HG03521 (cell line): ENCODE measurements at regions not wholly inside any gene's neighbourhood (a gene's known extent, or its start where the extent isn't known, plus 50 kb on each side); places are given as distances from the start of the nearest gene placed in this dataset.
"Not testable (repeated sequence)": the region's sequence is repeated elsewhere in the genome, so short reads cannot be mapped to it uniquely, and the experiment has no call there.

Experiments
- ATAC-seq: cut with Tn5 transposase; IDR thresholded peaks from one replicate; pipeline ENCODE4 v1.9.1; 2021; ENCODE audit warnings: mild to moderate bottlenecking, moderate library complexity; ENCODE audit not compliant: unreplicated experiment

DNA sequence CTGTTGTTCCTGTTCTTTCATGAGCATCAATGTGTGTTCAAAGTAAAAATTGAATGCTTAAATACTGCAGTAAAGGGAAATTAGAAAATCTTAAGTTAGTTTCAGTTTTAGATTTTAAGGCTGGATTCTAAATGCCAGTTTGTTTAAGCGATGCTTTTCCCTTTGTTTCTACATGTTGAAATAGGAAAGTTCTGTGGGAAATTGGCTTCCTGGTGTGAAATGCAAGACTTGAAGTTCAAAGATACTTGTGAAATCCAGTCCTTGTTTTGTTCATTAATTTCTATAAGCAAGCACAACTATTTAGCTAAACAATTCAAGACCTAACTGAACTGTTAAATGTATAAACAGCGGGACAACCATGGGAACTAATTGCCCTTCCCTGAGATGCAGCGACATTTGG, 149.1 kb downstream of the LYPLAL1 start:
- no peak for ATAC-seq

DNA sequence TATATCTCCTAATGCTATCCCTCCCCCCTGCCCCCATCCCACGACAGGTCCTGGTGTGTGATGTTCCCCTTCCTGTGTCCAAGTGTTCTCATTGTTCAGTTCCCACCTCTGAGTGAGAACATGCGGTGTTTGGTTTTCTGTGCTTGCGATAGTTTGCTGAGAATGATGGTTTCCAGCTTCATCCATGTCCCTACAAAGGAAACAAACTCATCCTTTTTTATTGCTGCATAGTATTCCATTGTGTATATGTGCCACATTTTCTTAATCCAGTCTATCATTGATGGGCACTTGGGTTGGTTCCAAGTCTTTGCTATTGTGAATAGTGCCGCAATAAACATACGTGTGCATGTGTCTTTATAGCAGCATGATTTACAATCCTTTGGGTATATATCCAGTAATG, 146.9 kb downstream of the LYPLAL1 start:
- not testable (repeated sequence) for ATAC-seq

DNA sequence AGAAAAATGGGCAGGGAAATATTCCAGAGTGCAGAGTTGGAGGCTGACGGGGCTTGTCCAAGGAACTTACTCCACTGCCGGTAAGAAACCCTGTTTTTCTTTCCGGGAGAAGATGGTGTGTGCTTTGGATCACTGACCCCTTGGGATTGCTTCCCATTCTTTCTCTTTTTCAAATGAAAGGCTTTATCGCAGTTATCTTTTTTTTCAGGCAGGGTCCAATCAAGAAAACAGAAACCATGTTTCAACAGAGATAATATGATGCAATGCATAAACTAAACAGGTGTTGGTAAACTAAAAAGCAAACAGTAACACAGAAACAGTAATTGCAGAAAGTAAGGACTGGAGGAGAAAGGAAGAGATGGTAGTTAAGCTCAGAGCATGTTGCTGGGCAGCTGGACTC, 145.1 kb downstream of the LYPLAL1 start:
- no peak for ATAC-seq

DNA sequence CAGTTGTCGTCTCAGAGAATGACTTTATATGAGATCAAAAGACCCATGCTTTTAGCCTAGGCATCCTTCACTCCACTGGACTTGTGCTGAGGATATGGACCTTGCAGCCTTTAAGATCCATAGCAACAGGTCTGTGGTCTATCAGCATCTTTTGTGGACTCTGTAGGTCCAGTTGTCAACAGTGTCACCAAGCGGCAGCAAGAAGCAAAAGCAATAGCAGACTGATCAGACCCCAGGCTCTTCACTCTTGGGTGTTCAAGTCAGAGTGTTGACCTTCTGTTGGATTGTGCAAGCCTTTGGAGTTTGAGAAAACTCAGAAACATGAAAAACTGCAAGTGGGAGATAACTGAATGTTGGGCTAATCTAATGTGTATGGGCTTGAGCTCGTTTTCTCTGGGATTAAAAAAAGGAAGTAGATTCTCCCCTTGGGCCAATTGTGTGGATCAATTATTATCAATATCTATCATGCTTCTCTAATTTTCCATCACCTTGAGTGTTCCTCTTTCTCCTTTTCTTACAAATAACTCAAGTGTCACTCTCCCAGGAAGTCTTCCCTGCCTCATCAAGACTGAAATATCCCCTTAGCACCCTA, 144.2 kb downstream of the LYPLAL1 start:
- ATAC-seq = no peak

DNA sequence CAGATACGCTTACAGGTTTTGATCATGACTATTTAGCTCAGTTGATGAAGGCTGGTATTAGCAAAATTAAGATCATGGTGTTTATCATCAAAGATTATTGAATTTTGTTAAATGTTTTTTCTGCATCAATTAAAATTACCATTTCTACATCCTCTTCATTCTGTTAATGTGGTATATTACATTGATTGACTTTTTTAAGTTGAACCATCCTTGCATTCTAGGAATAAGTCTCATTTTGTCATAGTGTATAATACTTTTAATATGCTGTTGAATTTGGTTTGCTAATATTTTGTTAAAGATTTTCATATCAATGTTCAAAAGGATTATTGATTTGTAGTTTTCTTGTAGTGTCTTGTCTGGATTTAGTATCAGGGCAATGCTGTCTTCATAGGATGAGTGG, 142.4 kb downstream of the LYPLAL1 start:
- ATAC-seq = no peak

GRCh38 chr1:219313961-219314360, 140.3 kb downstream of the LYPLAL1 start:
- ATAC-seq = no peak

- ATAC-seq = no peak
These were observed 139.3 kb downstream of the LYPLAL1 start for GRCh38 chr1:219312967-219313366.

DNA sequence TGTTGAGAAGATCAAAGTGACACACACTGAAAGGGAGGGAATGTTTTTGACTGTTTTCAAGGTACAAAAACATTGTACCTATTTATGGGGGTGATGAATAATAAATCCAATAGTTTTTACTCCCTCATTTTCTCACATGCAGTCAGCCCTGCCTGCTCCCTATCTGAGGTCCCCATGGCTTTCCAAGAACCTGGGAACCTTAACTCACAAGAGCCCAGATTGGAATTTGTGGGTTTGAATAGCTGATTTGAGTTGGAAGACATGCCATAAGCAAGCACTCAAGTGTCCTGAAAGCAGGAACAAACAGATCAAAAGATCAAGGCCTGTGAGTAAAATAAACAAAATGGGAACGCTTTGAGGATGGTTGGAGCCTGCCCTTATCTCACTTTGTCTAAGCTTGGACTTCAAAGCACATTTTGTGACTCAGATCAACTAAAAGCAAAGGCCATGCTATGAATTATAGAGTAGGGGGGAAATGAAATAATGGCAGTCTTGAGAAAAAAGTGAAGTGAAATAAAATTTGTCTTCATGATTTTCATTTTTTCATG, 136.6 kb downstream of the LYPLAL1 start:
- ATAC-seq = no peak

GRCh38 chr1:219308367-219308766, 134.7 kb downstream of the LYPLAL1 start:
- no peak for ATAC-seq

DNA sequence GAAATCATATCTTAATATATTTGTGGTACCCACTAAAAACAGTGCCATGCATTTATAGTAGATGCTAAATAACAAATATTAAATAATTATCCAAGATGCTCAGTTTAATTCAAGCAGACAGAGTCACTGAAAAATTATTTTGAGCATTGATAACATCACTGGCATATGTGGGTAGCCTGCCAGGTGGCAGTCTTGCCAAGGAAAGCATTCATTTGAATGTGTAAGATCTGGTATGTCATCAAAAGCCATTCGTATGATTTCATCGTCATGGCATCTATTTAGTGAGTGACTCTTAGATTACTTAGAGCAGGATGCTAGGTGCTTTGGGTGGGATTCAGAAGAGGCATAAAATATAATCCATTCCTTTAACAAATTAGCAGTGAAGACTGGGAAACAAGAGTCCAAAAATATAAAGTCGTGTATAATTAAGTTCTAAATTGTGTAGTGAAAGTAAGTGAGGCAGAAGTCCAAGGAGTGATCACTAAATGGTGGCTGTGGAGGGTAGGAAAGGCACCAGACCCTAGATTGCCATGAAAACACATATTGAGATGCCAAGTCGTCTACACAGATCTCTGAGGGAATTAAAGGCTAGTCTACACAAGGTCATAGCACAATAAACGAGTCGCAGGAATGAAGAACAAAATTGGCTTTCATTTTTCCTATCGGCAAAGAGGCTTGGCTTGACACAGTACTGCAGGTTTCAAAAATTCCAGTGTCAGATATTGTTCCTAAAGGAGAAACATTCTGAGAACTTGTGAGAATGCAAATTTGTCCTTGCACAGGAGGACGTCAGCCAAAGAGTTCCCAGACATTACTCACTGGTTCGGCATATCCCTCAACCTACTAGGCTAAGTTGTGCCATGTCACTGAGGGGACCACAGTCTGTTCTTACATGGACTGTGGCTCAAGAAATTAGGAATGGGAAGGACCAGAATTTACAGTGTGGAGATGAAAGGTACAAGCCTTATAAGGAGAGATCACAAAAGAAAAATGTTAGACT, 130.8 kb downstream of the LYPLAL1 start:
- ATAC-seq = no peak

DNA sequence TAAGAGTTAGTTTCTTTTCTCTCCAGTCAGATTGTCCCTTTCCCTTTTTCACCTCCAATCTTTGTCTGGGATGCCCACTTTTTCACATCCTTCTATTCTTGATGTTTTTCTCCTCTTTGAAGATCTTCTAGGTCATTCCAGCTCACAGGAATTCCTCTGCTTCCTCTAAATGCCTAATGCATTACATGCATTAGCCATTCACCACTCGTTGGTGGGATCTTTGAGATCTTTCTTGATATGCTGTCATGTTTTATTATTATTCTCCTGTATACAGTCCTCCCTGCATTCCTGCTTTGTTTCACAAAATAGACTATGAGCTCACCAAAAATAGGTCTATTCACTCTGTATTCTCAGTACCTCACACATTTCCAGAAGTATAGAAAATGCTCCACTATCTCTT, 129.0 kb downstream of the LYPLAL1 start:
- no peak for ATAC-seq

DNA sequence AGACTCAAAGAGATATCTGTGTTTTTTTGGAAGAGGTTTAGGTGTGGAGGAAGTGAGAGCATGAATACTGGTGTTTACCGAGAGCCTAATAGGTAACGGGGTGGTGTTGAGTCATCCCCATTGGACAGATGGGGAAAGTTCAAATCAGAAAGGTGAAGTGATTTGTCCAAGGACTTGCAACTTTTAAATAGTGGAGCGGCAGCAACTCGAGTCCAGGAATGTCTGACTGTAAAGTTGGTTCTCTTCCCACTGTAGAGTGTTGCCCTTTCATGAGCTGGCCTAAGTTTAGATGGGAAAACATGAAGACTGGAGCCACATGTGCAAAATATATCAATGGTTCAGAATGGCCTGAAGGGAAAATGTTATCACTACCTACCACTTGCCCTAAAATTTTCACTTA, 125.7 kb downstream of the LYPLAL1 start:
- no peak for ATAC-seq

DNA sequence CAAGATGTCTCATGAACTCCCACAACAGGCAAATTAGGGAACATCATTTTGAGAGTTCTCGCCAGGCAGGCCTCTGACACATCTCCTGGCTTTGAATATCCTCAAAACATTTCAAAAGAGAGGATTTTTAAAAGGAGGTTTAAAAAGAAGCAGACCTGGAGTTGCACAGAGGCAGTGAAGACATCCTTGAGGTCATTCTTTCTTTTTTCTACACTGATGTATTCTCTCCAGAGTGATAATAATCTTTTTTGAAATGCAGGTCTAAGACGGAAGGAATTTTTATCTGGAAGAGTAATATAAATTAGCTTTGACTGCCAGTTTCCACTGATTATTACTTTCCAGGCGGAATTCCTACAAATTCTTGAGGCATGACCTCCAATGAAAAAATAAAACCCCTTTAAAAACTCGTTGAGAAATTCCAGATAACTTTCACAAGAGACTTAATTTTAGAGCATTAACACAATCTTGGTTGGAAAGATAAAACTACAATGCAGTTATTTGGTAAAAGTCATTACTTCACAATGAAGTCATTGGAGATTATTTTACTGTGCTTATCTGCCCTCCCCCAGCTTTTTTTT, 125.0 kb downstream of the LYPLAL1 start:
- no peak for ATAC-seq

- ATAC-seq = no peak
These were observed 123.0 kb downstream of the LYPLAL1 start for GRCh38 chr1:219296430-219297355.

DNA sequence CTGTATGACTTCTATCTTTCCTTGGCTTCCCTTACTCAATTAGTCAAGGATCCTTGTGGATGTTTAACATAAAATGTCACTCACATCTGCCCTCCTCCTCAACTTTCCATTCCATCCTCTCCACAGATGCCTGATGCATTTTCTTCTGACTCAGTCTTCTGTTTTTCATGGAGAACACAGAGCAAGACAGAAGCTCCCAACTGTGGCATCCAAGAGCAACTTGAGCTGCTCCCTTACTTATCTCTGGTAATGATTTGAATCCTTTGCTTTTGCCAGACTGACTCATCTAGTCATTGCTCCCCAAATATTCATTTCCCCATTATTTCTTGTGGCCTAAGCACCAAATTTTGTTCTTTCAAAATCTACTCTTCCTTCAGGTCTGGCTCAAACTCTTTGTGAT, 120.6 kb downstream of the LYPLAL1 start:
- no peak for ATAC-seq

DNA sequence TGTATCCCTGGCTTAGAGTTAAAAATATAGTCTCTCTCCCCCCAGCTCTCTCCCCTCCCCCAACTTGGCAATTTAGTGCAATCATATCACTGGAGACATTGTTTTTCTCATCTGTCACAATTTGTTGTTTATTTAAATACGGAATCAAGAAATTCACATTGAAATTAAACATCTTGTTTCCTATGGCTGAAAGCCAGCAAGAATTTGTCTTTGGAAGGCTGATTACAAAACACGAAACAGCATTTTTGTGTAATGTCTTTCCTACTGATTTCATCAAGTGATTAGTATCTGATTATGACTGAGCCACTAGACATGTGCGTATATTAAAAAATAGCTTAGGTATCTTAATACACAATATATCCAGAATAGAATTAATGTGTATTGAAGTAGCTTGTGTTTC, 119.7 kb downstream of the LYPLAL1 start:
- no peak for ATAC-seq

DNA sequence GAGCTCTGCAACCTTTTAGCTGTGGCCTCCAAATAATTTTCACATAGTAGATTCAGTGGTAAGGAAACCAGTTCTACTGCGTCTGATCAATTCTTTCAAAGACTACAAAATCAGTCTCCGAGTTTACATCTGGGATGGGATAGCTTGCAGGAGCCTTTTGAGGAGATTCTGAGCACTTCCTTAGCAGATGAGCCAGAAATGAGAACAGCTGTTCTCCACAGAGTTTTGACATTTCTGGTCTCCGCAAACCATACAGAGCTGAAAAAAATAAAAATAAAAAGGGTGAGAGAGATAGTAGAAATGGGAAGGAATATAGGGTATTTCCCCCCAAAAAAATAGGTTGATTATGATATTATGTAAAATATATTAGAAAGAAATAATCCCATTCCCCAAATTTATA, 119.3 kb downstream of the LYPLAL1 start:
- ATAC-seq = no peak

- no peak for ATAC-seq
These were observed 118.7 kb downstream of the LYPLAL1 start for GRCh38 chr1:219292341-219292740.

- no peak for ATAC-seq
These were observed 115.5 kb downstream of the LYPLAL1 start for GRCh38 chr1:219289171-219289570.

GRCh38 chr1:219283541-219283940, 109.9 kb downstream of the LYPLAL1 start:
- ATAC-seq = no peak

- no peak for ATAC-seq
These were observed 108.2 kb downstream of the LYPLAL1 start for GRCh38 chr1:219281831-219282230.
